ENCODE measurements at regions not wholly inside any gene's neighbourhood (a gene's known extent, or its start where the extent isn't known, plus 50 kb on each side); places are given as distances from the start of the nearest gene placed in this dataset.

DNA sequence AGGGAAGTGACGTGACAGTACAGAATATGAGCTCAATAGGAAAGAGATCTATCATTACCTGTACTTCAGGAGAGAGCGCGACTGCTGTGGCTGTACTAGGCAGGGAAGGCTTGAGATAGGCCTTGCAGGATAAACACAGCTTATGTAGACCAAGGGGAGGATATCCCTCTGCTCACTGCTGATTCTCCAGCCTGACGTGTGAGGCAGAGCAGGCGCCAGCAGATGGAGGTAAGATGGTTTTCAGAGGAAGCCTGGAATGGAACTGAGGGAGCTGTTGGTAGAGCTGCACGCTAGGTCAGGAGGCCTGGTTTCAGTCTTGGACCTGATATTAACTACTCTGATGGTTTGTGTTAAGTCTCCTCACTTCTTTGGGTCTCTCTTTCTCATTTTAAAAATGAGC lies 291.4 kb downstream of the YTHDC2 start:
- DNase-seq = no peak

GRCh38 chr5:113806250-113806649 lies 292.8 kb downstream of the YTHDC2 start:
- DNase-seq = no peak

DNA sequence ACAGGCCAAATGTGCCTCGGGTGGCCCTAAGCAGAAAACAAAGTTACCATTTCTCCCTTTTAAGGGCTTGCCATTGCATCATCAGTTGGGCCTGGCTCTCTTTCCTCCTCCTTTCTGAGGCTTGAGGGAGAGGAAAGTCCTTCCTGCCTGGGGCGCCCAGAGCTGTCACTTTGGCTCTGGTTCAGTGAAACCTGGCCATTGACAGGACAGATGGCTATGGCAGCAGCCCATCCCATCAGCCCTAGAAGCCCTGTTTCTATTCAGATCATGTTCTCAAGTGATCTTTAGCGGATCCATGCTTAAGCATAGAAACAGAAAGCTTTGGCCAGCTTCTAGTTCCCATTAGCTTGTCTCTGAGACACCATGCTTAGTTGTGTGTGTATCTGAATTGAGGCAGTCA lies 293.4 kb downstream of the YTHDC2 start:
- no peak for DNase-seq

DNA sequence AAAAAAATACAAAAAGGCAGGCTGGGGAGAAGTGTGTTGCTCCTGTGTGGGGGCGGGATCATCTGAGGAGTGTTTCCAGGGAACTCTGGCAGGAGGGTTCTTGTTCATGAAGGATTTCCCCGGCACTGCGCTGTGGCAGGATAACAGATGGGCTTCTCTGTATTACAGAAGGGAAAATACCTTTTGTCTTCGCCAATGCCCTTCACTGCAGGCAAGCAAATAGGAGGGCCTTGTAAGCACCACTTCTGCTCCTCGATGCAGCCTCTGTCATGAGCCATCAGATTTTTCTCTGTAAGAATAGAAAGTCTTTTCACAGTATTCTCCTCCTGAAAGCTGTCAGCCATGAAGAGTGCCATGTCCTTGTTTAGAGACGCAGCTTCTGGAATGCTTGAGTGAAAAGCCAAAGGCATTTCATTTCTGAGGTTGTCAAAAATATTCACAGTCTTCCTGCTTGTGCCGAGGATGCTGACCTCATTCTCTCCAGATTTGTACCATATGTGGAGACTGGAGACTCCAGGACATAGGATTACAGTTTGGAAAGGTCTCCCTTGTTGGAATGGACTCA lies 294.0 kb downstream of the YTHDC2 start:
- no peak for DNase-seq

- DNase-seq = no peak
Measured at GRCh38 chr5:113808956-113809355, 295.5 kb downstream of the YTHDC2 start.

DNA sequence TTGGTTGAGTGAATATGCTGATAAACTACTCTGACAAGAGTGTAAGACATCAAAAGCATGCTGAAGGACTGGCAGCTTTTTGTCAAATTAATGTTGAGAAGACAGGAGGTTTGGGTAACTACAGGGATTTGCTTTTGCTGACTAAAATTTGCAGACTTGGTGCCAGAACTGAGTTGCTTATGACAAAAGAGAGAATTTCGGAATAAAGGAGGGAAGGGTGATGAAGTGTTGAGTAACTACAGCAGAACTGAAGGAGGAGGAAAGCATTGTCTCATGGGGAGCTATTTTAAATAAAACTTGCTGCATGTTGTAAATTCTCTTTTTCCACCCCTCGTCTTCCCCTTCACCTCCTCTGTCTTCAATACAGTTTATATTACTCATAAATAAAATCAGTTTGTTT lies 296.1 kb downstream of the YTHDC2 start:
- no peak for DNase-seq

DNA sequence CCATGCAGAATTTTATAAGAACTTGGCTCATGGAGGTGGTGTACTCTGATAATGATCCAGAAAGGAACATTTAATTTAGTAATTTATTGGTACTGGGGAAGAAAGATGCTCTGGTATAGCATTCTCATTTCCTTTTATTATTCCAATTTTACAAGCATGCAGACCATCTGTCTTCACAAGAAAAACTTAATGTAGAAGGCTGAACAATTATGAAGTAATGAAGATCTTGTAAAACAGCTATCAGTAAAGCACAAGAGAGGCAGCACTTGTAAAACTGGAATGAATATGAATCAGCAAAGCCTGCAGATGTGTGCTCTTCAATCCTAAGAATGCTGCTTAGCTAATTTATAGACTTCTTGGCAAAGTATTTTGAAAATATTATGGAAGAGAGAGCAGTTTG lies 300.0 kb downstream of the YTHDC2 start:
- no peak for DNase-seq

DNA sequence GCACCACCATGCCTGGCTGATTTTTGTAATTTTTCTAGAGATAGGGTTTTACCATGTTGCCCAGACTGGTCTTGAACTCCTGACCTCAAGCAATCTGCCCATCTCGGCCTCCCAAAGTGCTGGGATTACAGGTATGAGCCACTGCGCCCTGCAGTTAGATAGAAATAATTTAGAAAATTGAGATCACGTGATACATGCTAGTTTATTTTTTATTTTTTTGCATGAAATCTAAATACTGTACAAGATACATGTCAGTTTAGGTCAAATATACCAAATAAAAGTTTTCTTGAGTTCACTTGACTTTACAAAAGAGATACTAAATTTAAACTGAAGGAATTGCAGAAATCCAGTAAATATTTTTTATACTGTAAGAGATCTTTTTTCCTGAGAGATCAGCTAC lies 304.2 kb downstream of the YTHDC2 start:
- DNase-seq = no peak

- no peak for DNase-seq
Measured at GRCh38 chr5:113823696-113824095, 310.2 kb downstream of the YTHDC2 start.

GRCh38 chr5:113824307-113824706 lies 310.8 kb downstream of the YTHDC2 start:
- DNase-seq = no peak

GRCh38 chr5:113825176-113825575 lies 311.7 kb downstream of the YTHDC2 start:
- DNase-seq = no peak

GRCh38 chr5:113846941-113847340 lies 333.4 kb downstream of the YTHDC2 start:
- no peak for DNase-seq

GRCh38 chr5:113864437-113864836 lies 350.9 kb downstream of the YTHDC2 start:
- DNase-seq = no peak

DNA sequence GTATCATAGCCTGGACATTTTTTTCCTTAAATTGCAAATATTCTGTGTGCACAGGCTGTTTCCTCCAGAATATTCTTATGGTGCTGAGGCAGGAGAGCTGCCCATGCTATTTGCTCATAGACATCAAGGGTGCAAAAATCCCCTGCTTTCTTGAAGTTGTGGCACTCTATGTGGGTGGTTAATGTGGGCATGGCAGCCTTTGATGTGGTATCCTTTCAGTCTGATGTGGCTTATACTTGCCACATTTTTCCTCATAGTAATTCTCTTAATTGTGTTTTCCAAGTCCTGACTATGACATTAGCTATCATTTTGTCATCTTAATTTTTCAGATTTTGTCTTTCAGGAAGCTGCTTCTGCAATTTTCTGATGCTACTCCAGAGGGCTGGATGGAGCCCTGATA lies 353.3 kb downstream of the YTHDC2 start:
- no peak for DNase-seq

DNA sequence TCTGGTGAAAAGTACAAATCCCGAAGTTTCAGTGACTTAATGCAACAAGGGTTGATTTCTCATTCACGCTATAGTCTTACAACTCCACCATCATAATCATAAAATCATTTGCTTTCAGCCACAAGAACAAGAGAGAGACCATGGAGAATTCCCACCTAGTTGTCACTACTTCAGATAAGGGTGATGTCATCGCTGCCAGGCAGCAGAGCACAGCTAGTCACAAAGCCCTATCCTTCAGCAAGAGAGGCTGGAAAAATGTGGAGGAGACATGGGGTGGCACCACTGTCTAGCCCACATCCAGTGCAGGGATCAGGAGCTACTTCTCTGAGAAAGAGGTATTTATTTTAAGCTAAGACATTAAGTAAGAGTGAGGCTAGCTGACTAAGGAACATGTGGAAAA lies 356.1 kb downstream of the YTHDC2 start:
- DNase-seq = no peak

GRCh38 chr5:113871972-113872371 lies 358.5 kb downstream of the YTHDC2 start:
- DNase-seq = no peak

GRCh38 chr5:113875096-113875495 lies 361.6 kb downstream of the YTHDC2 start:
- DNase-seq = no peak

GRCh38 chr5:113891491-113891890 lies 378.0 kb downstream of the YTHDC2 start:
- DNase-seq = no peak

GRCh38 chr5:113896789-113897188 lies 383.3 kb downstream of the YTHDC2 start:
- DNase-seq = no peak

GRCh38 chr5:113897748-113898147 lies 384.3 kb downstream of the YTHDC2 start:
- no peak for DNase-seq

- no peak for DNase-seq
Measured at GRCh38 chr5:113900141-113900540, 386.6 kb downstream of the YTHDC2 start.

GRCh38 chr5:113900816-113901215 lies 387.3 kb downstream of the YTHDC2 start:
- DNase-seq = no peak

- no peak for DNase-seq
Measured at GRCh38 chr5:113901718-113902117, 388.2 kb downstream of the YTHDC2 start.

GRCh38 chr5:113902917-113903660 lies 389.6 kb downstream of the YTHDC2 start:
- DNase-seq = no peak

- DNase-seq = no peak
Measured at GRCh38 chr5:113909782-113910181, 396.3 kb downstream of the YTHDC2 start.
